Uterus (tissue), 3 donors: ENCODE measurements at regions not wholly inside any gene's neighbourhood (a gene's known extent, or its start where the extent isn't known, plus 50 kb on each side); places are given as distances from the start of the nearest gene placed in this dataset.

ENCODE experiments used
- DNase-seq, 2 donors: peaks; one replicate each; pipeline ENCODE4 v3.0.0-alpha.2; 2019 to 2020
- H3K27ac ChIP-seq, 2 donors: fragments of 200-600 bp; sonication (generic); 1 replicate in 1 of 2; 2 replicates in 1 of 2; pipeline ENCODE4 v1.5.1; 2016 to 2018
- H3K27me3 ChIP-seq, 2 donors: fragments of 200-600 bp; sonication (generic); one replicate each; pipeline ENCODE4 v1.5.1; 2018 to 2019; ENCODE audit warnings: control low read depth in 1 of 2
- H3K36me3 ChIP-seq, 2 donors: fragments of 200-600 bp; sonication (generic); one replicate each; pipeline ENCODE4 v1.5.1; 2019; ENCODE audit warnings: control low read depth in 1 of 2
- H3K4me1 ChIP-seq, 2 donors: fragments of 200-600 bp; sonication (generic); one replicate each; pipeline ENCODE4 v1.5.1; 2018 to 2019; ENCODE audit warnings: control low read depth in 1 of 2
- H3K4me3 ChIP-seq, 2 donors: fragments of 200-600 bp; sonication (generic); 1 replicate in 1 of 2; 2 replicates in 1 of 2; pipeline ENCODE4 v1.5.1; 2018 to 2019; ENCODE audit warnings: mild to moderate bottlenecking in 1 of 2
- H3K9me3 ChIP-seq, 2 donors: fragments of 200-600 bp; sonication (generic); one replicate each; pipeline ENCODE4 v1.5.1; 2019; ENCODE audit warnings: control low read depth in 1 of 2
- CTCF ChIP-seq, 4 experiments: fragments of 200-600 bp in 2 of 4; fragments of 450-650 bp in 2 of 4; sonication (generic) in 2 of 4; IDR thresholded peaks; one replicate each; pipeline ENCODE4 v1.5.1; 2016 to 2019; ENCODE audit warnings: antibody characterized with exemption in 4 of 4, mild to moderate bottlenecking in 2 of 4, moderate library complexity in 1 of 4
- POLR2A ChIP-seq, 2 donors: fragments of 450-650 bp; IDR thresholded peaks; one replicate each; pipeline ENCODE4 v1.6.1; 2016; ENCODE audit warnings: antibody characterized with exemption in 2 of 2, mild to moderate bottlenecking in 1 of 2, moderate library complexity in 1 of 2
- intact Hi-C: fragments of 100-400 bp; cut with DNase I; formaldehyde crosslinking; loops from one replicate; pipeline ENCODE4 v1.15.1; 2023; ENCODE audit warnings: low total_unique reads
- donor health status: DM: yes; HTN: yes; CAD: no.

- no peak overlapping the region for H3K27ac ChIP-seq
- no peak overlapping the region for H3K4me3 ChIP-seq
- H3K27me3 ChIP-seq: no peaks in the 10 kb centered on the region
- no peak for TF ChIP-seq CTCF (IDR thresholded peaks at IDR 0.05)
- TF ChIP-seq POLR2A (IDR thresholded peaks at IDR 0.05): no peak
- no peak for DNase-seq
- H3K36me3 ChIP-seq: no peaks in the 10 kb centered on the region
- no peaks in the 10 kb centered on the region for H3K9me3 ChIP-seq
- intact Hi-C loops: no loop called here
- no peaks in the 10 kb centered on the region for H3K4me1 ChIP-seq
Measured at GRCh38 chr1:5381491-5381890, 610.7 kb downstream of the NPHP4 start.

- Histone ChIP-seq H3K9me3 (no peaks in the 10 kb centered on the region), H3K27ac (no peak overlapping the region), H3K27me3 (no peaks in the 10 kb centered on the region), H3K4me3 (no peak overlapping the region), H3K4me1 (no peaks in the 10 kb centered on the region), H3K36me3 (no peaks in the 10 kb centered on the region)
- no peak for TF ChIP-seq POLR2A (IDR thresholded peaks at IDR 0.05)
- no peak for TF ChIP-seq CTCF (IDR thresholded peaks at IDR 0.05)
- no peak for DNase-seq
- intact Hi-C loops: no loop called here
Measured at GRCh38 chr1:5379176-5379759, 613.0 kb downstream of the NPHP4 start.

- intact Hi-C loops: no loop called here
- H3K27ac ChIP-seq: no peak overlapping the region
- TF ChIP-seq CTCF (IDR thresholded peaks at IDR 0.05): no peak
- H3K9me3 ChIP-seq: no peaks in the 10 kb centered on the region
- H3K36me3 ChIP-seq: no peaks in the 10 kb centered on the region
- H3K4me1 ChIP-seq: no peaks in the 10 kb centered on the region
- no peak for DNase-seq
- H3K27me3 ChIP-seq: no peaks in the 10 kb centered on the region
- H3K4me3 ChIP-seq: no peak overlapping the region
Measured at GRCh38 chr1:5376538-5377247, 615.5 kb downstream of the NPHP4 start.

- TF ChIP-seq CTCF (IDR thresholded peaks at IDR 0.05) (no peak), POLR2A (IDR thresholded peaks at IDR 0.05) (no peak)
- no peaks in the 10 kb centered on the region for H3K4me1 ChIP-seq
- intact Hi-C loops: no loop called here
- H3K27me3 ChIP-seq: no peaks in the 10 kb centered on the region
- no peaks in the 10 kb centered on the region for H3K36me3 ChIP-seq
- H3K4me3 ChIP-seq: no peak overlapping the region
- no peak overlapping the region for H3K27ac ChIP-seq
- DNase-seq: no peak
- no peaks in the 10 kb centered on the region for H3K9me3 ChIP-seq
Measured at GRCh38 chr1:5375481-5375880, 616.7 kb downstream of the NPHP4 start.

GRCh38 chr1:5374192-5374591 is 618.0 kb downstream of the NPHP4 start:
- H3K27me3 ChIP-seq: no peaks in the 10 kb centered on the region
- H3K9me3 ChIP-seq: no peaks in the 10 kb centered on the region
- TF ChIP-seq POLR2A (IDR thresholded peaks at IDR 0.05) (no peak), CTCF (IDR thresholded peaks at IDR 0.05) (no peak)
- no peaks in the 10 kb centered on the region for H3K4me1 ChIP-seq
- H3K36me3 ChIP-seq: no peaks in the 10 kb centered on the region
- no peak for DNase-seq
- no peak overlapping the region for H3K4me3 ChIP-seq
- intact Hi-C loops: no loop called here
- H3K27ac ChIP-seq: no peak overlapping the region
